HG03457 (cell line): ENCODE measurements at regions not wholly inside any gene's neighbourhood (a gene's known extent, or its start where the extent isn't known, plus 50 kb on each side); places are given as distances from the start of the nearest gene placed in this dataset.
"Not testable (repeated sequence)": the region's sequence is repeated elsewhere in the genome, so short reads cannot be mapped to it uniquely, and the experiment has no call there.

ENCODE experiments used
- ATAC-seq: cut with Tn5 transposase; IDR thresholded peaks from one replicate; pipeline ENCODE4 v1.9.1; 2021; ENCODE audit warnings: moderate number of reproducible peaks; ENCODE audit not compliant: unreplicated experiment

- no peak for ATAC-seq
Observed at GRCh38 chr6:144392536-144392935, 107.4 kb downstream of the UTRN start.

- ATAC-seq = no peak
Observed at GRCh38 chr6:144394210-144394609, 109.1 kb downstream of the UTRN start.

GRCh38 chr6:144395014-144395413, 109.9 kb downstream of the UTRN start:
- no peak for ATAC-seq

GRCh38 chr6:144395826-144396225, 110.7 kb downstream of the UTRN start:
- ATAC-seq = no peak

- no peak for ATAC-seq
Observed at GRCh38 chr6:144397141-144397540, 112.0 kb downstream of the UTRN start.

- no peak for ATAC-seq
Observed at GRCh38 chr6:144400321-144400720, 115.2 kb downstream of the UTRN start.

GRCh38 chr6:144401736-144402733, 116.9 kb downstream of the UTRN start:
- no peak for ATAC-seq

GRCh38 chr6:144402750-144403149, 117.6 kb downstream of the UTRN start:
- no peak for ATAC-seq

- no peak for ATAC-seq
Observed at GRCh38 chr6:144405163-144405562, 120.0 kb downstream of the UTRN start.

GRCh38 chr6:144406796-144407195, 121.7 kb downstream of the UTRN start:
- no peak for ATAC-seq

GRCh38 chr6:144408161-144408560, 123.0 kb downstream of the UTRN start:
- ATAC-seq = no peak

GRCh38 chr6:144410059-144410458, 124.9 kb downstream of the UTRN start:
- ATAC-seq = no peak

- not testable (repeated sequence) for ATAC-seq
Observed at GRCh38 chr6:144410574-144410973, 125.4 kb downstream of the UTRN start.

GRCh38 chr6:144411531-144412165, 126.5 kb downstream of the UTRN start:
- ATAC-seq = no peak

GRCh38 chr6:144413418-144413817, 128.3 kb downstream of the UTRN start:
- ATAC-seq = no peak

- ATAC-seq = no peak
Observed at GRCh38 chr6:144415014-144415413, 129.9 kb downstream of the UTRN start.

- ATAC-seq = no peak
Observed at GRCh38 chr6:144415835-144416237, 130.7 kb downstream of the UTRN start.

GRCh38 chr6:144416244-144416643, 131.1 kb downstream of the UTRN start:
- ATAC-seq = no peak

GRCh38 chr6:144416773-144417172, 131.6 kb downstream of the UTRN start:
- no peak for ATAC-seq

GRCh38 chr6:144417681-144418080, 132.5 kb downstream of the UTRN start:
- no peak for ATAC-seq

GRCh38 chr6:144418959-144419545, 133.9 kb downstream of the UTRN start:
- ATAC-seq = no peak

GRCh38 chr6:144423167-144423566, 138.0 kb downstream of the UTRN start:
- ATAC-seq = no peak
